Tibial nerve (tissue), 4 donors: ENCODE measurements at regions not wholly inside any gene's neighbourhood (a gene's known extent, or its start where the extent isn't known, plus 50 kb on each side); places are given as distances from the start of the nearest gene placed in this dataset.

ENCODE experiments used
- DNase-seq, 2 donors: peaks; one replicate each; pipeline ENCODE4 v3.0.0-alpha.2; 2019; ENCODE audit warnings: low spot score in 2 of 2
- H3K27ac ChIP-seq, 4 donors: fragments of 200-600 bp; sonication (generic) in 3 of 4; one replicate each; pipeline ENCODE4 v1.5.1; 2017 to 2019; ENCODE audit warnings: mild to moderate bottlenecking in 1 of 4
- H3K27me3 ChIP-seq, 2 donors: fragments of 200-600 bp; sonication (generic) in 1 of 2; one replicate each; pipeline versions ENCODE4 v1.5.1 to v1.6.0; 2017 to 2019
- H3K36me3 ChIP-seq, 3 donors: fragments of 200-600 bp; sonication (generic); one replicate each; pipeline ENCODE4 v1.5.1; 2018 to 2019
- H3K4me1 ChIP-seq, 4 donors: fragments of 200-600 bp; sonication (generic) in 3 of 4; one replicate each; pipeline ENCODE4 v1.5.1; 2017 to 2019
- H3K4me3 ChIP-seq, 4 donors: fragments of 200-600 bp; sonication (generic) in 3 of 4; one replicate each; pipeline ENCODE4 v1.5.1; 2017 to 2019; ENCODE audit warnings: mild to moderate bottlenecking in 1 of 4, moderate library complexity in 1 of 4
- H3K9me3 ChIP-seq, 4 donors: fragments of 200-600 bp; sonication (generic) in 3 of 4; one replicate each; pipeline ENCODE4 v1.5.1; 2017 to 2019
- EP300 ChIP-seq, 2 donors: sonication (generic); formaldehyde crosslinking; IDR thresholded peaks; one replicate each; pipeline ENCODE4 v1.6.1; 2017; ENCODE audit warnings: antibody characterized with exemption in 2 of 2, mild to moderate bottlenecking in 1 of 2
- POLR2A ChIP-seq, 2 donors: fragments of 450-650 bp; IDR thresholded peaks; one replicate each; pipeline ENCODE4 v1.6.1; 2017; ENCODE audit warnings: antibody characterized with exemption in 2 of 2, mild to moderate bottlenecking in 2 of 2, moderate library complexity in 2 of 2
- WGBS, 2 donors: methylation state at CpG; one replicate each; pipeline ENCODE4 v1.1.5; 2018; 5-methylcytosine and 5-hydroxymethylcytosine counted together
- TF ChIP-seq, protein P1 (sequence below), 5 experiments: fragments of 200-600 bp in 3 of 5; fragments of 450-650 bp in 2 of 5; sonication (generic) in 3 of 5; IDR thresholded peaks; one replicate each; pipeline ENCODE4 v1.5.1; 2016 to 2019; ENCODE audit warnings: antibody characterized with exemption in 5 of 5, mild to moderate bottlenecking in 3 of 5, moderate library complexity in 2 of 5

DNA sequence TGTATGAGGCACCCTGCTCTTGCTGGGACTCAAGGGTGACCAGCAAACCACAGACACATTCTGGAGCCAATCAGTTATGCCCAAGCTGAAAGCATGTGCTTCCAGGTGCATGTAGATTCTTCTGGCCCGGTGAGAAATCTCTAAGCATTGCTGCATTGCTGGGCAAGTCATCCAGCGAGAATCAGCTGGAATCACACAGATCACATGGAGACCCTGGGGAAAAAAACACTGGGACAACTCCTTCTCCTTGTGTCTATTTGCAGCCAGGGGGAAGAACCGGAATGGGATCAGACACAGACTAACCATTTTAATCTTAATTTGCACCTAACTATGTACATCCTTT lies 119.7 kb upstream of the KLF7 start:
- Histone ChIP-seq H3K27ac (no peak overlapping the region), H3K27me3 (no peaks in the 10 kb centered on the region), H3K36me3 (no peaks in the 10 kb centered on the region), H3K4me3 (no peak overlapping the region), H3K4me1 (peaks cover 0 to 15% (median 2%) of the 10 kb centered on the region in 4 donors), H3K9me3 (no peaks in the 10 kb centered on the region)
- no peak for DNase-seq
- TF ChIP-seq EP300 (IDR thresholded peaks at IDR 0.05) (no peak), POLR2A (IDR thresholded peaks at IDR 0.05) (no peak)
- TF ChIP-seq, protein P1, sequence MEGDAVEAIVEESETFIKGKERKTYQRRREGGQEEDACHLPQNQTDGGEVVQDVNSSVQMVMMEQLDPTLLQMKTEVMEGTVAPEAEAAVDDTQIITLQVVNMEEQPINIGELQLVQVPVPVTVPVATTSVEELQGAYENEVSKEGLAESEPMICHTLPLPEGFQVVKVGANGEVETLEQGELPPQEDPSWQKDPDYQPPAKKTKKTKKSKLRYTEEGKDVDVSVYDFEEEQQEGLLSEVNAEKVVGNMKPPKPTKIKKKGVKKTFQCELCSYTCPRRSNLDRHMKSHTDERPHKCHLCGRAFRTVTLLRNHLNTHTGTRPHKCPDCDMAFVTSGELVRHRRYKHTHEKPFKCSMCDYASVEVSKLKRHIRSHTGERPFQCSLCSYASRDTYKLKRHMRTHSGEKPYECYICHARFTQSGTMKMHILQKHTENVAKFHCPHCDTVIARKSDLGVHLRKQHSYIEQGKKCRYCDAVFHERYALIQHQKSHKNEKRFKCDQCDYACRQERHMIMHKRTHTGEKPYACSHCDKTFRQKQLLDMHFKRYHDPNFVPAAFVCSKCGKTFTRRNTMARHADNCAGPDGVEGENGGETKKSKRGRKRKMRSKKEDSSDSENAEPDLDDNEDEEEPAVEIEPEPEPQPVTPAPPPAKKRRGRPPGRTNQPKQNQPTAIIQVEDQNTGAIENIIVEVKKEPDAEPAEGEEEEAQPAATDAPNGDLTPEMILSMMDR (IDR thresholded peaks at IDR 0.05): no peak
- 59 to 71% methylated on average over 3 of the region's 3 CpGs for WGBS, 2 donors

DNA sequence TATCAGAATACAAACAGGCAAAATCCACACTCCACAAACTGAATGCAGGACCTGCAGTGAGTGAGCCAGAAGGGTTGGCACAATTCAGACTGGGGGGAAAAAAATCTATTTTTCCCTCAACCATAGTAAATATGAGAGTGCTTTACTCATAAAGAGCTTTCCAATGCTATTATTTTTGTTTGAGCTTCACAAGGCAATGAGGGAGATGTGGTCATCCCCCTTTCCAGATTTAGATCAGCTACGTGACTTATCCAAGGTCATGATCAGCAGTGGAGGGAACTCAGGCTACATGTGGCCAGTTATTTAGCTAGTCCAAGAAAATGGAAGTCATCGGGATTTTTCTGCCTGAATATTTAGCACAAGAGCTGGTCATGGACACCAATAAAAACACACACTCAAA lies 120.4 kb upstream of the KLF7 start:
- Histone ChIP-seq H3K27ac (no peak overlapping the region), H3K27me3 (no peaks in the 10 kb centered on the region), H3K9me3 (no peaks in the 10 kb centered on the region), H3K4me1 (peaks cover 0 to 15% (median 2%) of the 10 kb centered on the region in 4 donors), H3K4me3 (no peak overlapping the region), H3K36me3 (no peaks in the 10 kb centered on the region)
- no peak for DNase-seq
- TF ChIP-seq, protein P1 (IDR thresholded peaks at IDR 0.05): no peak
- TF ChIP-seq EP300 (IDR thresholded peaks at IDR 0.05) (no peak), POLR2A (IDR thresholded peaks at IDR 0.05) (no peak)
- WGBS, 2 donors: 76 to 80% methylated on average over 2 of the region's 2 CpGs

DNA sequence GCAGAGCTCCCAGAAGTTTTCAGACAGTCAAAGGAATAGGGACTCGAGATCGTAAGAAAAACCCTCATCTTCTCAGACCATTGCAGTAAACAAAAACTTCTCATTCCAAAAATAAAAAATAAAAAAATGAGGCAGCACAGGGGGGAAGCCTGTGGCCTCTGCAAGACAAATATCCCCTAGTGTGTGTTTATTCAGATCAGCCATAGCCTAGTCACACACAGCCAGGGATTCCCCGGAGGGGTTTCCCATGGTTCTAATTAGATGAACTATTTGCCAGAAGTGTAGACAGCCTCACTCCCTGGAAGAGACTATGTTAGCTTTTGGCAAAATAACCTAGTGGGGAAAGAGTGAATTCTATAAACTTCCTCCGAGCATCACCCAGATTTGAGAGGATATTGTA lies 122.9 kb upstream of the KLF7 start:
- H3K4me3 ChIP-seq: no peak overlapping the region

DNA sequence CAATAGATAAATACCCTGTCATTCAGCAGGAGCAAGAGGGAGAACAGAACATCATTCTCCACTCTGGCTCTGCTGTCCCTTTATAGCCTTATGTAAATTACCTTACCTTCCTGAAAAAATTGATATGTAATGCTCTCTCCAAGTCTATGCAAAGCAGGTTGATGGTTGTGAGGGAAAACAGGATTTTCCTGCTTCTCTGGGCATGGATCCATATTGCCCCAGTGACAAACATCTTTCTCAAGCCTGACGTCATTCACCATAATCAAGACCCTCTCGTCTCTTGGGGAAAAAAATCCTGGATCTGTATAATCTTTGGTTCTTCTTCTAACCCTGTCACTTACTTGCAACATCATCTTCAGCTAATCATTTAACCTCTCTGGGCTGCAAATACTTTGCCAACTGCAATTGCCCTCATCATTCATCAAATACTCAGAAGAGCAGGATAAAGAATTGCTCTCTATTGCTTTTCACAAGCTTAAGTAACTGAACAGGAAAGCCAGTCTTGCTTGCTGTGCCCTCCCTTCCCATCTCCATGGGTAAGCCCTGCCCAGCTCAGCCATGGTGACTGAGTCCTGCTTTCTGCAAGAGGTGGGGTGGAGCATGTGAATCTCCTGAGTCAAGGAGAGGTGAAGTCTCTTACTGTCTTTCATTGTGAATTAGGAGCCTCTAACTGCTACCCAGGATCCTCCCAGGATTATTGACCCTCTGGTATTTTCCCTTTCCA lies 123.7 kb upstream of the KLF7 start:
- H3K4me1 ChIP-seq: no peaks in the 10 kb centered on the region
- 51 to 56% methylated on average over 2 of the region's 2 CpGs for WGBS, 2 donors
- TF ChIP-seq EP300 (IDR thresholded peaks at IDR 0.05): no peak
- H3K4me3 ChIP-seq: no peak overlapping the region
- H3K9me3 ChIP-seq: no peaks in the 10 kb centered on the region
- no peak overlapping the region for H3K27ac ChIP-seq
- no peak for DNase-seq
- no peaks in the 10 kb centered on the region for H3K36me3 ChIP-seq
- no peaks in the 10 kb centered on the region for H3K27me3 ChIP-seq

More for the DNA sequence above, 122.9 kb upstream of the KLF7 start:
- H3K36me3 ChIP-seq: no peaks in the 10 kb centered on the region
- H3K4me1 ChIP-seq: peaks cover 0 to 2% (median 0%) of the 10 kb centered on the region in 4 donors
- no peaks in the 10 kb centered on the region for H3K9me3 ChIP-seq
- H3K27ac ChIP-seq: no peak overlapping the region
- WGBS, 2 donors: 64 to 71% methylated on average over 4 of the region's 4 CpGs
- H3K27me3 ChIP-seq: no peaks in the 10 kb centered on the region
- TF ChIP-seq POLR2A (IDR thresholded peaks at IDR 0.05) (no peak), EP300 (IDR thresholded peaks at IDR 0.05) (no peak)
- TF ChIP-seq, protein P1 (IDR thresholded peaks at IDR 0.05): no peak
- DNase-seq: no peak

DNA sequence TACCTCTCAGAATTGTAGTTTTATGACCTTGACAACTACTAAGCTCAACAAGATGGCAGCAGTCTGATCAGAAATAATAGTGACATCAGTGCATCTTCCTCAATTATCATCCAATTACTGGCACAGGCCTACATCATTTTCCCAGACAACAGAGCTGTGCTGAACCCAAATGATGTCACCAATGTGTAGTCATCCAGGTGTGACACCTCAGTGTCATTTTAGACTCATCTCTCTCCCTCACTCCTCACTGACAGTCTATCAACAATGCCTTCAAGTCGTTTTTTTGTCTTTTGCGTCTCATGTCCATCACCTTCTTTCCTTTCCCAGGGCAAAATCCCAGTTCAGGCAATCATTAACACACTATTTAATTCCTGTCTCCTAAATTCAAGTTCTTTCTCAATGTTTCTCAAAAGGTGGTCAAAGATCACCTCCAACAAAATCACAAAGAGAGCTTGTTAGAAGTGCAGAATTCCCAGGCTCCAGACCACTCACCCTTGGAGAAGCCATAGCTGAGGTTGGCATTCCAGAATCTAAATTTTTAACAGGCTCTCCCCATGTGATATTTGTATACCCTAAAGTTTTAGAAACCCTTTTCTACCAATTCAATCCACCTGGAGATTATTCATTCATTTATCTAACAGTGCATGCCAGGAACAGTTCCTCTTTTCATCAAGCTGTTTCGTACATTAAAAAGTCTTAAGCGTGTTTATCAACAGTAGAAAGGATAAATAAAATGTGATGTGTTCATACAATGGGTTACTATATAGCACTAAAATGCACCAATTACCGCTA lies 125.3 kb upstream of the KLF7 start:
- WGBS, 2 donors: 85 to 91% methylated on average over 5 of the region's 5 CpGs
- no peak for DNase-seq
- H3K27ac ChIP-seq: no peak overlapping the region
- H3K4me1 ChIP-seq: no peaks in the 10 kb centered on the region
- TF ChIP-seq POLR2A (IDR thresholded peaks at IDR 0.05) (no peak), EP300 (IDR thresholded peaks at IDR 0.05) (no peak)
- TF ChIP-seq, protein P1 (IDR thresholded peaks at IDR 0.05): no peak
- no peaks in the 10 kb centered on the region for H3K27me3 ChIP-seq
- no peaks in the 10 kb centered on the region for H3K36me3 ChIP-seq
- no peaks in the 10 kb centered on the region for H3K9me3 ChIP-seq
- H3K4me3 ChIP-seq: no peak overlapping the region
